CD4-positive, alpha-beta T cell treated with Interferon gamma for 1 hour (primary cell): ENCODE measurements at regions not wholly inside any gene's neighbourhood (a gene's known extent, or its start where the extent isn't known, plus 50 kb on each side); places are given as distances from the start of the nearest gene placed in this dataset.
"Not testable (repeated sequence)": the region's sequence is repeated elsewhere in the genome, so short reads cannot be mapped to it uniquely, and the experiment has no call there.

Source experiments
- DNase-seq: peaks from one replicate; pipeline ENCODE4 v3.0.0-alpha.2; 2020

- DNase-seq: no peak
These were observed 354.2 kb upstream of the CFAP20DC start for GRCh38 chr3:59404064-59404463.

DNA sequence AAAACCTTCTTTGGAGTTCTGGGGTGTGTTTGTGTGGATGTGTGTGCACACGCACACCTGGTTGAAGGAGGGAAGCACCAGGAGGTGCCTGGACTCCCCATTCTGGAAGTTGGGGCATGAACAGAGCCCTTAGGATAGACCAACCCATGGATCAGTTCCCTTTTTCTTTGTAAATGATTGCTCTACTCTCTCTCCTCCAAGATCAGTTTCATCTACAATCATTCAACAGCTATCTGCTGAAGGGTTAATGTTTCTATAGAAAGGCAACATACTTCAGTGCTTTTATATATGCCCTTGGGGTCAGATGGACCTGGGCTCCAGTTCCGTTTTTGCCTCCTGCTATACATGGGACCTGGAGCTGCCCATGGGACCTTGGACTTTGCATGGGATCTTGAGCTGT, 352.1 kb upstream of the CFAP20DC start:
- DNase-seq: no peak

GRCh38 chr3:59392116-59392515, 342.3 kb upstream of the CFAP20DC start:
- DNase-seq: no peak

DNA sequence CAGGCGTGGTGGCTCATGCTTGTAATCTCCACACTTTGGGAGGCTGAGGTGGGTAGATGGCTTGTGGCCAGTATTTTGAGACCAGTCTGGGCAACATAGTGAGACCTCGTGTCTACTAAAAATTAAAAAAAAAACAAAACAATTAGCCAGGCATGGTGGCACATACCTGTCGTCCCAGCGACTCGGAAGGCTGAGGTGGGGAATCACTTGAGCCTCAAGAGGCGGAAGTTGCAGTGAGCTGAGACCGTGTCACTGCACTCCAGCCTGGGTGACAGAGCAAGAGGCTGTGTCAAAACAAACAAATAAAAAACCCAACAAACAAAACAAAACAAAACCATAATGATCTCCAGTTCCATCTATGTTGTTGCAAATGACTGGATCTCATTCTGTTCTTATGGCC, 341.3 kb upstream of the CFAP20DC start:
- no peak for DNase-seq

GRCh38 chr3:59388555-59389270, 338.9 kb upstream of the CFAP20DC start:
- no peak for DNase-seq

- DNase-seq: no peak
These were observed 336.3 kb upstream of the CFAP20DC start for GRCh38 chr3:59386165-59386564.

- DNase-seq: no peak
These were observed 335.7 kb upstream of the CFAP20DC start for GRCh38 chr3:59385547-59385946.

DNA sequence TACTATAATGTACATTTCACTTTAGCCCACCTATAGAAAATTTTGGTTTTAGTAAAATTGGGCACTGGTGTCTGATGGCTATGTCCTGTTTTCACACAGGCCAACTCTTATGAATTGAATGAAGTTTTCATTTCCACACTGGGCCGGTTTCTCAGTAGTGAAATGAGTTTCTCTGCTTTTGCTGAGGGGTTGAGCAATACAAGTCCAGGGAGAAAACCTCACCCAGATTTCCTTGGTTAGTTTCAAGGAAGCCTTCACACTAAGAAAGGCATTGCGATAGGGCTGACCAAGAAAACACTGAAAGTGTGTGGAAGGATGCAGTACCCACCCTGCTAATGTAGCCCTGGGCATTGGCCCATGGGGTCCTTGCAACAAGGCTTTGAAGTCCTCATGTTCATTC, 331.5 kb upstream of the CFAP20DC start:
- no peak for DNase-seq

DNA sequence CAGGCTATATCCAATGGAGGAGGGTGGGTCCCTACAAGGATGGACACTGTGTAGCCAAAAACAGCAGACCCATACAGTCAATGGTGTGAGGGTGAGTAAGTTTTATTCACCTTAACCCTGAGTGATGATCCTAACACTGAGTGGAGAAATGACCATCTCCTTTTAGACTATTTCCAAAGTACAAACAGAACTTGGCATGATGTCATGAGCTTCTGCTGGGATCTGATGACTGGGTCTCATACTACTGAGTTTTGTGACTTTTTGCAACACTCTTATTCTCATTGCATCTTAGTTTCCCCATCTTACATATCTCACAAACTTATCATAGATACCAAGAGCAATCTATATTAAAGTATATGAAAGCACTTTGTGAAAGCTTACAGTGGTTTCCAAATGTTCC, 330.3 kb upstream of the CFAP20DC start:
- DNase-seq: no peak

DNA sequence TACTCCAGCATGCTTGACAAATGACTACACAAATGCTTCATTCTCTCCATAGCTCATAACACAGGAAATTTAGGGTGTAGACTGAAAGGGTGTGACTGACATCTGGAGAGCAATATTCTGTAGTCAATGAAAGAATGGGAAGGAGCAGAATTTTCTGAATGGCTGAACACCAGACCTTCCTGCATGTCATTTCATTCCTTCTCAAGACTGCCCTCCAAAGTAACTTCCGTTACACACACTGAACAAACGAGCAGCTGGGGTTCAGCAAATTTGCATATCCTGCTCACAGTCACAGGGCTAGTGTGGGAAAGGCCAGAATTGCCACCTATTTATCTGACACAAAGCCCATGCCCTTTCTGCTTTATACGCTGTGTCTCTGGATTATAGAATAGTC, 325.0 kb upstream of the CFAP20DC start:
- no peak for DNase-seq

DNA sequence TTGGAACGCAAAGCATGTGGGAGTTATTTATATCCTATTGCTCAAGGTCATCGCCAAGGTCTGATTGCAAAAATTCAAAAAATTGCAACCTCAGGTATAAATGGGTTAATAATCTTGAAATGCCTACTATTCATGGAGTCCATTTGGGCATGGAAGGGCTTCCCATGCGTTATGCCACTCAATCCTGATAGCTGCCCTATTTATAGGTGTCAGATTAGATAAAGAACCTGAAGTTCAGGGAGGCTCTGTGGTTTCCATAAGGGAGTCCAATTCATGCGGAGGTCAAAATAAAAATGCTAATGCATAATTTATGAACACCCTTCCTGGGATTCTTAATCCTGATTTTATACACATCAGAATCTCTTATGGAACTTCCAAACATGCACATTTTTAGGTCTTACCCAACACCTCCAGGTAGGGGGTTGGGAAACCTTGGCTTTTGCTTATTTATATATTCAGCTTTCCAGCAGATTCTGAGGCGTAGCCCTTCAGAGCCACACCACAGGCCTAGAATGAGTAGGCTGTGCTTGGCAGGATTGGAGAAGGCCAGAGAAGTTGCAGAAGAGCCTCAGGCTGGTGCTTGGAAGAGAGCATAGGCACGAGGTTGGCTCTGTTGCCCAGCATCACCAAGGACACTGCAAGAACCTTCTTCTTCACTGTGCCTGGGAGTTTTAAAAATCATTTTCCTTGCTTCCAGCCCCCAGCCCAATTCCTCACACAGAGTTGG, 324.4 kb upstream of the CFAP20DC start:
- DNase-seq: no peak

GRCh38 chr3:59372346-59372745, 322.5 kb upstream of the CFAP20DC start:
- DNase-seq: no peak

- no peak for DNase-seq
These were observed 319.3 kb upstream of the CFAP20DC start for GRCh38 chr3:59368900-59369675.

DNA sequence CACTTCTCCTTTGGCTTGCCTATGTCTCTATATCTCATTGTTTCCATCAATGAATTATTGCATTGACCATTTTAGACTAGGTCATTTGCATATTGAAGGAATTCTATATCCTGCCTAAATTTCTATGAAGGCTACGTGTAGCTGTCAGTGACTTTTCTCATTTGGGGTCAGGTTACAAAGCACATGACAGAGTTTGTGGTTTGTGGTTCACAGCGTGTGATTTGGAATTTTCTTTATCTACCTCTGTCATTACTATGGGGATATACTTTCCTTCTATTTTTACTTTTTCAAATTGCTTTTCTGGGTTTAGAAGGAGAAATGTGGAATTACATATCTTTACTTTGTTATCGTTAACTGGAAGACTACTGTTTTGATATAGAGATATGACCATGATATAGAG, 317.3 kb upstream of the CFAP20DC start:
- DNase-seq: no peak

GRCh38 chr3:59366218-59366617, 316.4 kb upstream of the CFAP20DC start:
- DNase-seq: no peak

DNA sequence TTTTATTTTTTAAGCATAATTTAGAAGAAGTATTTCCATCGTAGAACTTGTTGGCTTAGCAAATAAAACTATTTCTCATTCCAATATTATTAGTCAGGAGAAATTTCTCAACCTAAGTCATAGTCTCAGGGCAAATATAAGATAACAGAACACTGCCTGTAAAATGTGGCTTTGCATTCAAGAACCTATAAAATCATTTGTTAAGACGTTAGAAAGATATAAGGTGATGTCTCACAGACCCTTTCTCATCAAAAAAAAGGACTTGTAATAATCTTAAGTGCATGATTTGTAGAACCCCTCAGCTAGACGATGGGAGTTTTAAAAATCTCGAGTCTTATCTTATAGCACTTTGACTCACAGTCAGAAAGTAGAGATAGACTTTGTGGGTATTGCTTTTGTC, 314.7 kb upstream of the CFAP20DC start:
- no peak for DNase-seq

DNA sequence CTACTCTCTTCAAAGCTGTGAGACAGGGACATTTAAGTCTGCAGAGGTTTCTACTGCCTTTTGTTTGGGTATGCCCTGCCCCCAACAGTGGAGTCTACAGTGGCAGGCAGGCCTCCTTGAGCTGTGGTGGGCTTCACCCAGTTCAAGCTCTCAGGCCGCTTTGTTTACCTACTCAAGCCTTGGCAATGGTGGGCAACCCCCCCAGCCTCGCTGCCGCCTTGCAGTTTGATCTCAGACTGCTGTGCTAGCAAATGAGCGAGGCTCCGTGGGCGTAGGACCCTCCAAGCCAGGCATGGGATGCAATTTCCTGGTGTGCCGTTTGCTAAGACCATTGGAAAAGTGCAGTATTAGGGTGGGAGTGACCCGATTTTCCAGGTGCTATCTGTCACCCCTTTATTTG, 310.5 kb upstream of the CFAP20DC start:
- not testable (repeated sequence) for DNase-seq

DNA sequence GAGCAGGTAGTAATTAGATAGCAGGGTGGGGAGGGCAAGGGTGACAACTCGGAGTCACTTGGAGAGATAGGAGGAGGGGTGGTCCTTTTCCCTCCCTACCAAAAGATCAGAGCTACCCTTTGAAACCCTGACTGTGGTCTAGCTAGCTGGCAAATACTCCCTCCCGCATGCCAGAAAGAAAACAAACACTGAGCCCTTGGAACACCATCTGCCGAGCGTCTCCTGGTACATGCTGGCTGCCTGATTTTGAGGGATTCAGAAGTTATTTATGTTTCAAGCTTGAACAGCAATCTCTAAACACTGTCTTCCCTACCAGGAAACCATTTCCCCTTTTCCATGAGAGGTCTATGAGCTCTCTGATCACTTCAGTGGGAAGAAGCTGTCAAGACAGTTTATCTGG, 291.6 kb upstream of the CFAP20DC start:
- DNase-seq: no peak

- no peak for DNase-seq
These were observed 290.0 kb upstream of the CFAP20DC start for GRCh38 chr3:59339818-59340217.

GRCh38 chr3:59338934-59339333, 289.1 kb upstream of the CFAP20DC start:
- DNase-seq: no peak

- DNase-seq: no peak
These were observed 285.5 kb upstream of the CFAP20DC start for GRCh38 chr3:59335338-59335737.

GRCh38 chr3:59334585-59334984, 284.8 kb upstream of the CFAP20DC start:
- no peak for DNase-seq

DNA sequence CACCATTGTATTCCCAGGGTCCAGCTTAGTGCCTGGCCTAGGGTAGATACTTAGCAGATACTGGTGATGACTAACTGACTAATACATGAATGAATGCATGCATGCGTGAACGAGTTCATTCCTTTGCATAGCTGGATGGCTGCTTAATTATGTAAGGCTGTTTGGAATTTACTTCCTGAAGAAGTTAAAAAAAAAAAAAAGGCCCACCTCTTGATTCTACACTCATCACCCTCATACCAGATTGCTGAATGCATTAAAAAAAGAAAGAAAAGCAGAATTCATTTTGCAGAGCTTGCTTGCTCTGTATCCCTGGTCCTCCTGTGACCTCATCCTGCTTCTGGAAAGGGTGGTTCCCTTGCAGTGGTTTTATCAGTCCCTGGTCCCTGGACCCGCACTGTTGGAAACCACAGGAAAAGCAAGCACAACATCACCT, 277.6 kb upstream of the CFAP20DC start:
- DNase-seq: no peak
